GM12878 (cell line): ENCODE measurements at regions not wholly inside any gene's neighbourhood (a gene's known extent, or its start where the extent isn't known, plus 50 kb on each side); places are given as distances from the start of the nearest gene placed in this dataset.

Experiments
- ATAC-seq: fragments of 200-7000 bp; cut with Tn5 transposase; 3 replicates; pipeline ENCODE4 v1.9.1; 2020; ENCODE audit warnings: mild to moderate bottlenecking, moderate library complexity
- BruUV-seq: library from RNA; stranded (reverse); fragments of 400-500 nt; replicated peaks from 2 replicates; lab custom pipeline; 2021; lab: Mats Ljungman, UMichigan
- CTCF ChIA-PET: fragments of 300-600 bp; sonication (Branson Sonifier 250); formaldehyde crosslinking; extraction: SDS; loops from one replicate; lab custom pipeline; 2021; ENCODE audit warnings: inconsistent platforms; lab: Yijun Ruan, JAX
- POLR2A ChIA-PET: fragments of 350-600 bp; formaldehyde crosslinking; extraction: SDS; loops from one replicate; lab custom pipeline; 2021; ENCODE audit warnings: inconsistent platforms; lab: Charles Lee
- RAD21 ChIA-PET: fragments of 300-600 bp; sonication (Branson Sonifier 250); formaldehyde crosslinking; loops from one replicate; lab custom pipeline; 2023; ENCODE audit warnings: antibody characterized with exemption; ENCODE audit not compliant: unreplicated experiment; lab: Charles Lee
- SMC1A ChIA-PET: fragments of 300-600 bp; sonication (Branson Sonifier 250); formaldehyde crosslinking; loops from one replicate; lab custom pipeline; 2023; ENCODE audit not compliant: unreplicated experiment, uncharacterized antibody; lab: Charles Lee
- DNase-seq: peaks from one replicate; pipeline ENCODE4 v3.0.0-alpha.2; 2011; ENCODE audit warnings: low read depth, low spot score
- FAIRE-seq: peaks from 3 replicates; lab custom pipeline; 2011; peaks lifted over from hg19 to GRCh38; lab: Jason Lieb, UNC
- H2AFZ ChIP-seq: 2 replicates; pipeline ENCODE4 v1.6.0; 2011; ENCODE audit warnings: low read depth, low read length, control low read depth; ENCODE audit not compliant: control insufficient read depth
- H3K27ac ChIP-seq: 2 replicates; pipeline ENCODE4 v1.5.1; 2011; ENCODE audit warnings: control low read depth; ENCODE audit not compliant: control insufficient read depth, insufficient read depth
- H3K27me3 ChIP-seq, 2 experiments: replicated peaks in 1 of 2; 2 replicates each; pipeline versions ENCODE4 v1.6.0 to v1.6.1; 2011; ENCODE audit warnings: low read length in 1 of 2; ENCODE audit not compliant: control insufficient read depth in 2 of 2, insufficient read depth in 2 of 2
- H3K36me3 ChIP-seq, 2 experiments: 2 replicates each; pipeline ENCODE4 v1.5.1; 2011; ENCODE audit warnings: low read length in 1 of 2; ENCODE audit not compliant: control insufficient read depth in 2 of 2, insufficient read depth in 2 of 2
- H3K4me1 ChIP-seq: 2 replicates; pipeline ENCODE4 v1.6.1; 2011; ENCODE audit warnings: mild to moderate bottlenecking, low read length, moderate library complexity, mixed read lengths; ENCODE audit not compliant: control insufficient read depth, insufficient read depth
- H3K4me2 ChIP-seq: 2 replicates; pipeline ENCODE4 v1.6.0; 2011; ENCODE audit warnings: control low read depth; ENCODE audit not compliant: control insufficient read depth, insufficient read depth
- H3K4me3 ChIP-seq: fragments of 200-600 bp; sonication (generic); 2 replicates; pipeline ENCODE4 v1.5.1; 2016
- H3K79me2 ChIP-seq: 2 replicates; pipeline ENCODE4 v1.6.0; 2011; ENCODE audit warnings: low read length; ENCODE audit not compliant: control insufficient read depth, insufficient read depth
- H3K9ac ChIP-seq: 2 replicates; pipeline ENCODE4 v1.8.0; 2011; ENCODE audit warnings: low read length, control low read depth, mixed read lengths; ENCODE audit not compliant: control insufficient read depth, insufficient read depth
- H3K9me3 ChIP-seq: replicated peaks from 3 replicates; pipeline ENCODE4 v1.5.1; 2011; ENCODE audit warnings: mild to moderate bottlenecking, low read length; ENCODE audit not compliant: control insufficient read depth, insufficient read depth
- H4K20me1 ChIP-seq: 2 replicates; pipeline ENCODE4 v1.6.0; 2011; ENCODE audit not compliant: control insufficient read depth, insufficient read depth
- BRCA1 ChIP-seq: IDR thresholded peaks from 2 replicates; pipeline ENCODE4 v1.6.1; 2011; ENCODE audit warnings: low read depth, low read length, improper control_type of control experiment
- CHD1 ChIP-seq: IDR thresholded peaks from 2 replicates; pipeline ENCODE4 v1.6.1; 2012; ENCODE audit warnings: low read depth, low read length, improper control_type of control experiment
- E4F1 ChIP-seq: fragments of 450-650 bp; IDR thresholded peaks from 2 replicates; pipeline ENCODE4 v1.6.1; 2018; ENCODE audit warnings: borderline replicate concordance, mild to moderate bottlenecking; ENCODE audit not compliant: partially characterized antibody
- EED ChIP-seq: sonication (generic); IDR thresholded peaks from 2 replicates; pipeline ENCODE4 v1.6.1; 2016; ENCODE audit warnings: antibody characterized with exemption, low read depth
- LARP7 ChIP-seq: fragments of 450-650 bp; IDR thresholded peaks from 2 replicates; pipeline ENCODE4 v1.6.1; 2017; ENCODE audit warnings: mild to moderate bottlenecking
- MXI1 ChIP-seq: fragments of 150-350 bp; IDR thresholded peaks from 2 replicates; pipeline ENCODE4 v1.6.1; 2011; ENCODE audit warnings: low read depth, mild to moderate bottlenecking, inconsistent platforms, low read length, improper control_type of control experiment
- NKRF ChIP-seq: fragments of 450-650 bp; conservative IDR thresholded peaks from 2 replicates; pipeline ENCODE4 v1.6.1; 2017; ENCODE audit warnings: mild to moderate bottlenecking, moderate library complexity
- NR2C2 ChIP-seq: IDR thresholded peaks from 2 replicates; pipeline ENCODE4 v1.6.1; 2011; ENCODE audit warnings: borderline replicate concordance, low read depth; ENCODE audit not compliant: control insufficient read depth, insufficient read length
- REST ChIP-seq: IDR thresholded peaks from 2 replicates; pipeline ENCODE4 v1.6.1; 2012; ENCODE audit warnings: mild to moderate bottlenecking, low read depth, low read length
- SIX5 ChIP-seq: IDR thresholded peaks from 2 replicates; pipeline ENCODE4 v1.6.1; 2011; ENCODE audit warnings: mild to moderate bottlenecking, low read depth, low read length, moderate library complexity; ENCODE audit not compliant: severe bottlenecking
- WGBS: methylation state at CpG from one replicate; pipeline ENCODE4 v1.1.6; 2016; ENCODE audit warnings: low lambda C conversion rate; ENCODE audit not compliant: insufficient replicate concordance, insufficient coverage; ENCODE audit errors: missing lambda C conversion rate; 5-methylcytosine and 5-hydroxymethylcytosine counted together
- in situ Hi-C: fragments of 300-500 bp; cut with MboI; formaldehyde crosslinking; loops from 9 replicates; pipeline ENCODE4 v1.14.3; 2018; ENCODE audit warnings: mixed read lengths
- intact Hi-C: fragments of 100-400 bp; cut with micrococcal nuclease; formaldehyde crosslinking; loops from one replicate; pipeline ENCODE4 v1.14.2; 2022; ENCODE audit not compliant: unreplicated experiment
- TF ChIP-seq, protein P1 (sequence below): fragments of 450-650 bp; IDR thresholded peaks from 2 replicates; pipeline ENCODE4 v1.6.1; 2016; ENCODE audit warnings: mild to moderate bottlenecking
- TF ChIP-seq, protein P2 (sequence below): fragments of 450-650 bp; IDR thresholded peaks from 2 replicates; pipeline ENCODE4 v1.6.1; 2016; ENCODE audit warnings: mild to moderate bottlenecking

- TF ChIP-seq E4F1 (no peak), CHD1 (no peak)
- TF ChIP-seq, all 136 proteins: peak for 0
These were observed 92.4 kb upstream of the THBS1 start (continued) for GRCh38 chr15:39488516-39488915.

DNA sequence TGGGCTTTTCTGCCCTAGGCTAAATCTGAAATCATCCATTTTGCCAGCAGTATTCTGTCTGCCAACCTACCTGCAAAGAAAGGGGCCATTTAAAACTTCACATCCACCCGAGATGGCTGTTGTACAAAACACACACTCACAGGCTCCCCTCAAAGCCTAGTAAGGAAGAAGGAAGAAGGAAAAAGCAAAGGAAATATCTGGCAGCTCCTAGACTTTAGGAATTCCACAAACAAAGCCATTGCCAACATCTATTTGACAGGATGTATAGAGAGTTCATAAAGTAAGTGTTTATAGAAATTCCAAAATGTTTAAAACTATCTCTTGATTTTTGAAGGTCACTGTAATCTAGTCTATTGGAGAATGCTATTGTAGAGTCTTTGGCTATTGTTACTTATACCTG lies 91.9 kb upstream of the THBS1 start:
- in situ Hi-C loops (no loop called here), intact Hi-C loops (no loop called here)
- Histone ChIP-seq H2AFZ (no peak overlapping the region), H3K4me2 (no peak overlapping the region), H4K20me1 (no peaks in the 10 kb centered on the region), H3K79me2 (no peaks in the 10 kb centered on the region), H3K27ac (no peak overlapping the region), H3K4me3 (no peak overlapping the region), H3K27me3 (no peaks in the 10 kb centered on the region), H3K36me3 (no peaks in the 10 kb centered on the region), H3K9ac (no peak overlapping the region), H3K4me1 (no peaks in the 10 kb centered on the region), H3K9me3 (no peaks in the 10 kb centered on the region)
- CTCF ChIA-PET, result no interaction called here
- BruUV-seq, result no TSS peak
- ATAC-seq, result no peak
- DNase-seq, result no peak
- POLR2A ChIA-PET, result no interaction called here
- RAD21 ChIA-PET, result no interaction called here
- SMC1A ChIA-PET, result interaction anchor here (0.8 kb wide), 1 partner anchor 10 kb away, joined by 3 read pairs; no protein-coding TSS in a partner anchor
- FAIRE-seq, result no peak
- WGBS, result 0% methylated on average over 1 of the region's 1 CpG
- TF ChIP-seq, protein P1, sequence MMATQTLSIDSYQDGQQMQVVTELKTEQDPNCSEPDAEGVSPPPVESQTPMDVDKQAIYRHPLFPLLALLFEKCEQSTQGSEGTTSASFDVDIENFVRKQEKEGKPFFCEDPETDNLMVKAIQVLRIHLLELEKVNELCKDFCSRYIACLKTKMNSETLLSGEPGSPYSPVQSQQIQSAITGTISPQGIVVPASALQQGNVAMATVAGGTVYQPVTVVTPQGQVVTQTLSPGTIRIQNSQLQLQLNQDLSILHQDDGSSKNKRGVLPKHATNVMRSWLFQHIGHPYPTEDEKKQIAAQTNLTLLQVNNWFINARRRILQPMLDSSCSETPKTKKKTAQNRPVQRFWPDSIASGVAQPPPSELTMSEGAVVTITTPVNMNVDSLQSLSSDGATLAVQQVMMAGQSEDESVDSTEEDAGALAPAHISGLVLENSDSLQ, result no peak
- TF ChIP-seq, protein P2, sequence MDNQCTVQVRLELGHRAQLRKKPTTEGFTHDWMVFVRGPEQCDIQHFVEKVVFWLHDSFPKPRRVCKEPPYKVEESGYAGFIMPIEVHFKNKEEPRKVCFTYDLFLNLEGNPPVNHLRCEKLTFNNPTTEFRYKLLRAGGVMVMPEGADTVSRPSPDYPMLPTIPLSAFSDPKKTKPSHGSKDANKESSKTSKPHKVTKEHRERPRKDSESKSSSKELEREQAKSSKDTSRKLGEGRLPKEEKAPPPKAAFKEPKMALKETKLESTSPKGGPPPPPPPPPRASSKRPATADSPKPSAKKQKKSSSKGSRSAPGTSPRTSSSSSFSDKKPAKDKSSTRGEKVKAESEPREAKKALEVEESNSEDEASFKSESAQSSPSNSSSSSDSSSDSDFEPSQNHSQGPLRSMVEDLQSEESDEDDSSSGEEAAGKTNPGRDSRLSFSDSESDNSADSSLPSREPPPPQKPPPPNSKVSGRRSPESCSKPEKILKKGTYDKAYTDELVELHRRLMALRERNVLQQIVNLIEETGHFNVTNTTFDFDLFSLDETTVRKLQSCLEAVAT, result no peak
- no peak for TF ChIP-seq NR2C2
- no peak for TF ChIP-seq LARP7
- TF ChIP-seq BRCA1, result no peak
- TF ChIP-seq NKRF, result no peak
- TF ChIP-seq REST, result no peak
- no peak for TF ChIP-seq SIX5
- TF ChIP-seq MXI1, result no peak
- no peak for TF ChIP-seq EED
